GM12892 (cell line): ENCODE measurements at regions not wholly inside any gene's neighbourhood (a gene's known extent, or its start where the extent isn't known, plus 50 kb on each side); places are given as distances from the start of the nearest gene placed in this dataset.
"Not testable (repeated sequence)": the region's sequence is repeated elsewhere in the genome, so short reads cannot be mapped to it uniquely, and the experiment has no call there.

Source experiments
- POLR2A ChIP-seq: IDR thresholded peaks from 2 replicates; pipeline ENCODE4 v1.6.1; 2011; ENCODE audit warnings: low read depth, low read length, control low read depth
- POLR2AphosphoS5 ChIP-seq: IDR thresholded peaks from 2 replicates; pipeline ENCODE4 v1.6.1; 2011; ENCODE audit warnings: low read depth, low read length, control low read depth
- TAF1 ChIP-seq: IDR thresholded peaks from 2 replicates; pipeline ENCODE4 v1.6.1; 2011; ENCODE audit warnings: low read depth, mild to moderate bottlenecking, control low read depth, low read length, borderline replicate concordance

GRCh38 chr14:71631030-71631429 is 301.2 kb upstream of the RGS6 start:
- not testable (repeated sequence) for TF ChIP-seq POLR2AphosphoS5, POLR2A, TAF1
